Testis (tissue), 2 donors: ENCODE measurements at regions not wholly inside any gene's neighbourhood (a gene's known extent, or its start where the extent isn't known, plus 50 kb on each side); places are given as distances from the start of the nearest gene placed in this dataset.

Experiments
- CTCF ChIP-seq, 3 experiments: fragments of 450-650 bp in 2 of 3; fragments of 200-600 bp in 1 of 3; sonication (generic) in 1 of 3; IDR thresholded peaks; one replicate each; pipeline ENCODE4 v1.5.1; 2016 to 2019; ENCODE audit warnings: antibody characterized with exemption in 3 of 3, mild to moderate bottlenecking in 2 of 3, moderate library complexity in 1 of 3
- POLR2A ChIP-seq: fragments of 450-650 bp; IDR thresholded peaks from one replicate; pipeline ENCODE4 v1.6.1; 2017; ENCODE audit warnings: antibody characterized with exemption, mild to moderate bottlenecking, moderate library complexity

GRCh38 chr7:89773611-89774010 lies 380.7 kb upstream of the STEAP1 start:
- TF ChIP-seq CTCF (IDR thresholded peaks at IDR 0.05) (no peak), POLR2A (no peak)
